ENCODE measurements at regions not wholly inside any gene's neighbourhood (a gene's known extent, or its start where the extent isn't known, plus 50 kb on each side); places are given as distances from the start of the nearest gene placed in this dataset.
A peak's percentile ranks its signal among the peaks of the same experiment; 100 is the strongest.

DNA sequence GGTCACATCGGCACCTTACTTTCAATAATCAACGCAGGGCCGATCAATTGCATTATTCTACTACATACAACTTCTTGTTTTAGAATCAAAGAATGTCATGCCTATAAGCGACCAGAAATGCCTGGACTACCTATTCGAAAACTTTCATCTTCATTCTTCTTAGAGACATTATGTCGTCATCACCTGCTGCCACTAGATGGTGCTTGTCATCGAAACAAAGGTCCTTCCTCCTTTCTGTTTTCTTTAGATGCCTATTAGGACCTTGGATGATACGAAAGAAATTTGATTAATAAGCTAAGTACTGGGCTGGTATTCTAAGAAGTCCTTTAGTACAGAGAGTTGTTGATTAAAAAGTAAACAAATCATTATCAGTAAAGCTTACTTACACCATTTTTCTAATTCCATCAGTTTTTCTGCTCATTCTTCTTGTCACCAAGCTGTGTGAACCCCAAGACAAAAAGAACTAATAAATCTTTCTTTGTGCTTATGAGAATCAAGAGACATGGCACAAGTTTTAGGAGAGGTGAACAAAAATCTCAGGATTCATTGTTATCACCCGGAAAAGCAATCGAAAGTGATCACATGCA is 154.5 kb upstream of the SLC4A4 start:
- Histone ChIP-seq H3K4me1 (peaks cover 0 to 29% (median 6%) of the 10 kb centered on the region in 4 donors), H3K27ac (no peak overlapping the region), H3K9me3 (no peaks in the 10 kb centered on the region), H3K36me3 (no peaks in the 10 kb centered on the region), H3K27me3 (no peaks in the 10 kb centered on the region), H3K4me3 (no peak overlapping the region)
- TF ChIP-seq, protein P1, sequence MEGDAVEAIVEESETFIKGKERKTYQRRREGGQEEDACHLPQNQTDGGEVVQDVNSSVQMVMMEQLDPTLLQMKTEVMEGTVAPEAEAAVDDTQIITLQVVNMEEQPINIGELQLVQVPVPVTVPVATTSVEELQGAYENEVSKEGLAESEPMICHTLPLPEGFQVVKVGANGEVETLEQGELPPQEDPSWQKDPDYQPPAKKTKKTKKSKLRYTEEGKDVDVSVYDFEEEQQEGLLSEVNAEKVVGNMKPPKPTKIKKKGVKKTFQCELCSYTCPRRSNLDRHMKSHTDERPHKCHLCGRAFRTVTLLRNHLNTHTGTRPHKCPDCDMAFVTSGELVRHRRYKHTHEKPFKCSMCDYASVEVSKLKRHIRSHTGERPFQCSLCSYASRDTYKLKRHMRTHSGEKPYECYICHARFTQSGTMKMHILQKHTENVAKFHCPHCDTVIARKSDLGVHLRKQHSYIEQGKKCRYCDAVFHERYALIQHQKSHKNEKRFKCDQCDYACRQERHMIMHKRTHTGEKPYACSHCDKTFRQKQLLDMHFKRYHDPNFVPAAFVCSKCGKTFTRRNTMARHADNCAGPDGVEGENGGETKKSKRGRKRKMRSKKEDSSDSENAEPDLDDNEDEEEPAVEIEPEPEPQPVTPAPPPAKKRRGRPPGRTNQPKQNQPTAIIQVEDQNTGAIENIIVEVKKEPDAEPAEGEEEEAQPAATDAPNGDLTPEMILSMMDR (IDR thresholded peaks at IDR 0.05): peak; percentile 47 to 62
- DNase-seq: peak in 1 of 2 donors; percentile 37
- intact Hi-C loops (cut with DNase I; ENCODE audit: low total_unique reads): loop anchor here (10.0 kb wide), 1 partner anchor 51 kb away; no protein-coding TSS in a partner anchor

DNA sequence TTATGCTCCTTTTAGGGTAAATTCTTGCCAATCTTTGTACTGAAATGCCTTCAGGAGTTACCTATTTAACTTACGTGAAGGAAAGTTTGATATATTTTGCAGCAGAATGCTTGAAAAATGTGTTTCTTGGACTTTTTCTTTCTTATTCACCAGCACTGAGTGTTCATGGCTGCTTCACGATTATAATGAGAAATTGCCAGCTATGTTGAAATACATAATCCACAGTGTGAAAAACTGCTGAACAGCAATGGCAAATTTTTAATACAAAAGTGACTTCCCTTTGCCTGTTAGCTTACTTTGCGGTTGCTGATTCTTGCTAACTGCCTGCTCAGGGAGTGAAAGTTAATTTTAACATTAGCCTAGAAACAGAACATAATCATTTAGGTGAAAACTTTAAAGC is 153.8 kb upstream of the SLC4A4 start:
- Histone ChIP-seq H3K36me3 (no peaks in the 10 kb centered on the region), H3K27me3 (no peaks in the 10 kb centered on the region), H3K4me3 (no peak overlapping the region), H3K4me1 (peaks cover 0 to 29% (median 6%) of the 10 kb centered on the region in 4 donors), H3K27ac (peak overlapping the region in 1 of 2 donors; percentile 91), H3K9me3 (no peaks in the 10 kb centered on the region)
- intact Hi-C loops (cut with DNase I; ENCODE audit: low total_unique reads): loop anchor here (10.0 kb wide), 1 partner anchor 50 kb away; no protein-coding TSS in a partner anchor
- TF ChIP-seq, protein P1 (IDR thresholded peaks at IDR 0.05): no peak
- DNase-seq: no peak

- Histone ChIP-seq H3K27ac (peak overlapping the region; percentile 91 to 92), H3K4me1 (peaks cover 0 to 29% (median 6%) of the 10 kb centered on the region in 4 donors), H3K36me3 (no peaks in the 10 kb centered on the region), H3K4me3 (peak overlapping the region; percentile 81 to 90), H3K9me3 (no peaks in the 10 kb centered on the region), H3K27me3 (no peaks in the 10 kb centered on the region)
- intact Hi-C loops (cut with DNase I; ENCODE audit: low total_unique reads): loop anchor here (10.0 kb wide), 1 partner anchor 49 kb away; no protein-coding TSS in a partner anchor
- DNase-seq: no peak
- TF ChIP-seq, protein P1 (IDR thresholded peaks at IDR 0.05): no peak
These were observed 152.6 kb upstream of the SLC4A4 start for GRCh38 chr4:71186257-71186565.

- TF ChIP-seq, protein P1 (IDR thresholded peaks at IDR 0.05): no peak
- Histone ChIP-seq H3K4me1 (peaks cover 0 to 29% (median 6%) of the 10 kb centered on the region in 4 donors), H3K4me3 (peak overlapping the region; percentile 81 to 90), H3K9me3 (no peaks in the 10 kb centered on the region), H3K36me3 (no peaks in the 10 kb centered on the region), H3K27ac (peak overlapping the region; percentile 91 to 92), H3K27me3 (no peaks in the 10 kb centered on the region)
- peak; percentile 30 to 86 for DNase-seq
- intact Hi-C loops (cut with DNase I; ENCODE audit: low total_unique reads): loop anchor here (10.0 kb wide), 1 partner anchor 48 kb away; no protein-coding TSS in a partner anchor
These were observed 152.0 kb upstream of the SLC4A4 start for GRCh38 chr4:71186566-71187403.

DNA sequence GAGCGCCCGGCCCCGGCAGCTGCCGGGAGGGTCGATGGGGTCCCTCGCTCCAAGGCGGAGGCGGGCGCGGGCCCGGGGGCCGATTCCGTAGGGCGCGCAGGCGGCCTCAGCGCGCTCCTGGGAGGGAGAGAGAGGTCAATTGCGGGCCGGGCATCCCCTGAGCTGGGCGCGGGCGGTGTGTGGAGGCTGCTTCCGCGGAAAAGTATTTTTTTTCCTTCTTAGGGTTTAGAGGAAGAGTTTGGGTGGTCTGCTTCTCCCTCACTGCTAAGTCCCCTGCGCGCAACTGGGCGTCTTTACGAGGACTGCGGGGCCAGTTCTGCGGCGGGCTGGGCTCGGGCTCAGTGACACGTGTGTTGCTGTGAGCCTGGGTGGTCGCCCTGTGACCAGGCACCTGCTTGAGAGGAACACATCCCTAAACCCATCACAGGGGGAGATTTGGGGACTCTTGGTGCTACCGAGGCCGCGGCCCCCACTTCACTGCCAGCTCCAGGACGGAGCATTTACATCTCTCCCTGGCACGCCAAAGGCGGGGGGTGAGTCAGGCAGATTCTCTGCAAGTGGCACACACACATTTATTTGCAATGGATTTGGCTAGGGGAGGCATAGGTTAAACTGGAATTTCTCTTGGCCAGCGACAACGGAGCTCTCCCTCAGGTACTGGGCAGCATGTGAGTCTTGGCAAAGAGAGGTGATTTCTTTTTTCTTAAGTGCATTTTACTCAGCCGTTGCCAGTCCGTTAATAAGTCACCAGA is 151.2 kb upstream of the SLC4A4 start:
- Histone ChIP-seq H3K9me3 (no peaks in the 10 kb centered on the region), H3K27ac (peak overlapping the region; percentile 91 to 92), H3K27me3 (no peaks in the 10 kb centered on the region), H3K36me3 (no peaks in the 10 kb centered on the region), H3K4me3 (peak overlapping the region; percentile 81 to 90), H3K4me1 (peaks cover 0 to 29% (median 6%) of the 10 kb centered on the region in 4 donors)
- TF ChIP-seq, protein P1 (IDR thresholded peaks at IDR 0.05): no peak
- intact Hi-C loops (cut with DNase I; ENCODE audit: low total_unique reads): loop anchor here (10.0 kb wide), 1 partner anchor 47 kb away; no protein-coding TSS in a partner anchor
- peak; percentile 24 to 74 for DNase-seq
